CD4-positive, alpha-beta T cell (primary cell): ENCODE measurements at regions not wholly inside any gene's neighbourhood (a gene's known extent, or its start where the extent isn't known, plus 50 kb on each side); places are given as distances from the start of the nearest gene placed in this dataset.

ENCODE experiments used
- ATAC-seq: fragments of 200-7000 bp; cut with Tn5 transposase; one replicate; pipeline ENCODE4 v1.10.0; 2022; ENCODE audit warnings: mild to moderate bottlenecking; ENCODE audit not compliant: poor library complexity
- CTCF ChIA-PET: fragments of 350-600 bp; sonication (Branson Sonifier 250); formaldehyde crosslinking; loops from one replicate; lab custom pipeline; 2021; ENCODE audit warnings: antibody characterized with exemption, inconsistent platforms; lab: Charles Lee
- POLR2A ChIA-PET: fragments of 350-600 bp; sonication (Branson Sonifier 250); formaldehyde crosslinking; loops from one replicate; lab custom pipeline; 2021; ENCODE audit warnings: antibody characterized with exemption, inconsistent platforms; lab: Charles Lee
- DNase-seq, 14 experiments: peaks; one replicate each; pipeline ENCODE4 v3.0.0-alpha.2; 2013 to 2020; ENCODE audit warnings: mixed read lengths in 2 of 14
- H3K27ac ChIP-seq, 2 donors: one replicate each; pipeline versions ENCODE4 v1.5.1 to v1.7.0; 2013; ENCODE audit warnings: low read length in 2 of 2, low read depth in 1 of 2, mild to moderate bottlenecking in 1 of 2
- H3K27me3 ChIP-seq, 2 experiments: 1 replicate in 1 of 2; 2 replicates in 1 of 2; pipeline versions ENCODE4 v1.6.1 to v1.7.0; 2013; ENCODE audit warnings: low read length in 2 of 2, control low read depth in 1 of 2, mild to moderate bottlenecking in 1 of 2, moderate library complexity in 1 of 2; ENCODE audit not compliant: insufficient read depth in 2 of 2, control insufficient read depth in 1 of 2
- H3K36me3 ChIP-seq: one replicate; pipeline ENCODE4 v1.6.1; 2013; ENCODE audit warnings: low read length, control low read depth; ENCODE audit not compliant: insufficient read depth
- H3K4me1 ChIP-seq: one replicate; pipeline ENCODE4 v1.6.1; 2013; ENCODE audit warnings: low read length, control low read depth; ENCODE audit not compliant: insufficient read depth
- H3K4me3 ChIP-seq: one replicate; pipeline ENCODE4 v1.5.1; 2013; ENCODE audit warnings: mild to moderate bottlenecking, low read length, moderate library complexity
- H3K9me3 ChIP-seq, 2 experiments: 1 replicate in 1 of 2; 2 replicates in 1 of 2; pipeline versions ENCODE4 v1.6.1 to v1.7.0; 2013; ENCODE audit warnings: low read length in 2 of 2, mild to moderate bottlenecking in 2 of 2, control low read depth in 1 of 2, moderate library complexity in 1 of 2; ENCODE audit not compliant: control insufficient read depth in 1 of 2, insufficient read depth in 1 of 2
- H3K27ac Mint-ChIP-seq: one replicate; pipeline ENCODE4 v1.8.0; 2020; ENCODE audit warnings: mixed read lengths
- H3K27me3 Mint-ChIP-seq: one replicate; pipeline ENCODE4 v1.8.0; 2021; ENCODE audit warnings: mixed read lengths
- H3K36me3 Mint-ChIP-seq: one replicate; pipeline ENCODE4 v1.8.0; 2021; ENCODE audit warnings: low read depth, mixed read lengths
- H3K4me1 Mint-ChIP-seq: one replicate; pipeline ENCODE4 v1.8.0; 2021; ENCODE audit warnings: low read depth, mixed read lengths
- H3K4me3 Mint-ChIP-seq: one replicate; pipeline ENCODE4 v1.8.0; 2020; ENCODE audit warnings: mild to moderate bottlenecking, mixed read lengths
- H3K9me3 Mint-ChIP-seq: one replicate; pipeline ENCODE4 v1.8.0; 2020; ENCODE audit warnings: mixed read lengths
- intact Hi-C, 2 experiments: fragments of 100-400 bp; cut with DNase I in 1 of 2; cut with micrococcal nuclease in 1 of 2; formaldehyde crosslinking; loops; one replicate each; pipeline versions ENCODE4 v1.15.1 to v1.9.0; 2023 to 2025; cut with DNase I, micrococcal nuclease
- TF ChIP-seq, protein P1 (sequence below): fragments of 200-600 bp; IDR thresholded peaks from one replicate; pipeline ENCODE4 v1.8.0; 2022; ENCODE audit warnings: antibody characterized with exemption, mild to moderate bottlenecking

DNA sequence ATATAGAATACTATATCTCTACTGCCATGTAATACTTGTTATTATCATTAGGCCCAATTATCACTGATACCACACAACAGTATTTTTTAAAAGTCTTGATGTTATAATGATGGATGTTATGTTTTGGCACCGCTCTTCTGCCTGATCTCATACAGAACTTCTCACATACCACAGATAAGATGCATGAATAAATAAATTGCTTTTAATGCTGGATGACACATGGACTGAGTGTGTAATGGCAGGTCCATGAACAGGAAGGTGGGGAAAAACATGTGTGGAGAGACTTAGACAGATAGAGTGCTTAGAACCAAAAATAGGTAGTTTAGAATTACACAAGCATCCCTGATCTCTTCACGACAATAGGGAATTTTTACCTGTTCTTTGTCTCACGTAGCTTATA is 258.4 kb upstream of the MARCKS start:
- H3K9me3 Mint-ChIP-seq: no peaks in the 10 kb centered on the region
- H3K27me3 Mint-ChIP-seq: no peaks in the 10 kb centered on the region
- H3K36me3 Mint-ChIP-seq: no peaks in the 10 kb centered on the region
- Histone ChIP-seq H3K9me3 (no peaks in the 10 kb centered on the region), H3K27me3 (no peaks in the 10 kb centered on the region), H3K36me3 (no peaks in the 10 kb centered on the region), H3K4me1 (no peaks in the 10 kb centered on the region), H3K27ac (no peak overlapping the region), H3K4me3 (no peak overlapping the region)
- POLR2A ChIA-PET: no interaction called here
- intact Hi-C loops: no loop called here
- ATAC-seq (no peak), DNase-seq (no peak)
- CTCF ChIA-PET: no interaction called here
- no peaks in the 10 kb centered on the region for H3K4me1 Mint-ChIP-seq
- no peak overlapping the region for H3K4me3 Mint-ChIP-seq
- H3K27ac Mint-ChIP-seq: no peak overlapping the region
- TF ChIP-seq, protein P1, sequence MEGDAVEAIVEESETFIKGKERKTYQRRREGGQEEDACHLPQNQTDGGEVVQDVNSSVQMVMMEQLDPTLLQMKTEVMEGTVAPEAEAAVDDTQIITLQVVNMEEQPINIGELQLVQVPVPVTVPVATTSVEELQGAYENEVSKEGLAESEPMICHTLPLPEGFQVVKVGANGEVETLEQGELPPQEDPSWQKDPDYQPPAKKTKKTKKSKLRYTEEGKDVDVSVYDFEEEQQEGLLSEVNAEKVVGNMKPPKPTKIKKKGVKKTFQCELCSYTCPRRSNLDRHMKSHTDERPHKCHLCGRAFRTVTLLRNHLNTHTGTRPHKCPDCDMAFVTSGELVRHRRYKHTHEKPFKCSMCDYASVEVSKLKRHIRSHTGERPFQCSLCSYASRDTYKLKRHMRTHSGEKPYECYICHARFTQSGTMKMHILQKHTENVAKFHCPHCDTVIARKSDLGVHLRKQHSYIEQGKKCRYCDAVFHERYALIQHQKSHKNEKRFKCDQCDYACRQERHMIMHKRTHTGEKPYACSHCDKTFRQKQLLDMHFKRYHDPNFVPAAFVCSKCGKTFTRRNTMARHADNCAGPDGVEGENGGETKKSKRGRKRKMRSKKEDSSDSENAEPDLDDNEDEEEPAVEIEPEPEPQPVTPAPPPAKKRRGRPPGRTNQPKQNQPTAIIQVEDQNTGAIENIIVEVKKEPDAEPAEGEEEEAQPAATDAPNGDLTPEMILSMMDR: no peak

GRCh38 chr6:113599444-113599843 is 257.7 kb upstream of the MARCKS start:
- no peaks in the 10 kb centered on the region for H3K36me3 Mint-ChIP-seq
- no peaks in the 10 kb centered on the region for H3K4me1 ChIP-seq
- ChIA-PET POLR2A (no interaction called here), CTCF (no interaction called here)
- no peak overlapping the region for H3K27ac ChIP-seq
- no peaks in the 10 kb centered on the region for H3K9me3 ChIP-seq
- no peak overlapping the region for H3K4me3 Mint-ChIP-seq
- H3K27me3 ChIP-seq: no peaks in the 10 kb centered on the region
- DNase-seq (no peak), ATAC-seq (no peak)
- no peaks in the 10 kb centered on the region for H3K36me3 ChIP-seq
- no peak overlapping the region for H3K4me3 ChIP-seq
- no peaks in the 10 kb centered on the region for H3K9me3 Mint-ChIP-seq
- TF ChIP-seq, protein P1: no peak
- H3K27ac Mint-ChIP-seq: no peak overlapping the region
- H3K27me3 Mint-ChIP-seq: no peaks in the 10 kb centered on the region
- H3K4me1 Mint-ChIP-seq: no peaks in the 10 kb centered on the region
- intact Hi-C loops: no loop called here

- POLR2A ChIA-PET: interaction anchor here (0.6 kb wide), 1 partner anchor 125 kb away, joined by 3 read pairs; no protein-coding TSS in a partner anchor
- H3K4me3 ChIP-seq: no peak overlapping the region
- DNase-seq (peak in 3 of 14 experiments; percentile 1 to 34 (median 14)), ATAC-seq (no peak)
- H3K9me3 ChIP-seq: no peaks in the 10 kb centered on the region
- CTCF ChIA-PET: no interaction called here
- no peaks in the 10 kb centered on the region for H3K36me3 Mint-ChIP-seq
- H3K27ac ChIP-seq: no peak overlapping the region
- H3K4me1 Mint-ChIP-seq: no peaks in the 10 kb centered on the region
- no peaks in the 10 kb centered on the region for H3K27me3 ChIP-seq
- intact Hi-C loops: no loop called here
- no peaks in the 10 kb centered on the region for H3K27me3 Mint-ChIP-seq
- no peaks in the 10 kb centered on the region for H3K9me3 Mint-ChIP-seq
- no peak overlapping the region for H3K27ac Mint-ChIP-seq
- no peak overlapping the region for H3K4me3 Mint-ChIP-seq
- no peaks in the 10 kb centered on the region for H3K36me3 ChIP-seq
- TF ChIP-seq, protein P1: no peak
- no peaks in the 10 kb centered on the region for H3K4me1 ChIP-seq
Measured at GRCh38 chr6:113600551-113601339, 256.4 kb upstream of the MARCKS start.
